Vagina (tissue), 2 donors: ENCODE measurements at regions not wholly inside any gene's neighbourhood (a gene's known extent, or its start where the extent isn't known, plus 50 kb on each side); places are given as distances from the start of the nearest gene placed in this dataset.
A peak's percentile ranks its signal among the peaks of the same experiment; 100 is the strongest.
"Not testable (repeated sequence)": the region's sequence is repeated elsewhere in the genome, so short reads cannot be mapped to it uniquely, and the experiment has no call there.

Experiments used
- DNase-seq, 2 donors: peaks; one replicate each; pipeline ENCODE4 v3.0.0-alpha.2; 2017; ENCODE audit errors: extremely low spot score in 2 of 2
- H3K27ac ChIP-seq: fragments of 200-600 bp; sonication (generic); one replicate; pipeline ENCODE4 v1.5.1; 2019
- H3K27me3 ChIP-seq: fragments of 200-600 bp; sonication (generic); one replicate; pipeline ENCODE4 v1.5.1; 2019
- H3K36me3 ChIP-seq, 2 donors: fragments of 200-600 bp; sonication (generic); one replicate each; pipeline ENCODE4 v1.5.1; 2017 to 2019
- H3K4me1 ChIP-seq: fragments of 200-600 bp; sonication (generic); one replicate; pipeline ENCODE4 v1.5.1; 2019
- H3K4me3 ChIP-seq, 2 donors: fragments of 200-600 bp; sonication (generic); 1 replicate in 1 of 2; 2 replicates in 1 of 2; pipeline ENCODE4 v1.5.1; 2016 to 2019
- H3K9me3 ChIP-seq: fragments of 200-600 bp; sonication (generic); one replicate; pipeline ENCODE4 v1.5.1; 2019
- intact Hi-C: fragments of 100-400 bp; cut with DNase I; formaldehyde crosslinking; loops from one replicate; pipeline ENCODE4 v1.15.1; 2023

DNA sequence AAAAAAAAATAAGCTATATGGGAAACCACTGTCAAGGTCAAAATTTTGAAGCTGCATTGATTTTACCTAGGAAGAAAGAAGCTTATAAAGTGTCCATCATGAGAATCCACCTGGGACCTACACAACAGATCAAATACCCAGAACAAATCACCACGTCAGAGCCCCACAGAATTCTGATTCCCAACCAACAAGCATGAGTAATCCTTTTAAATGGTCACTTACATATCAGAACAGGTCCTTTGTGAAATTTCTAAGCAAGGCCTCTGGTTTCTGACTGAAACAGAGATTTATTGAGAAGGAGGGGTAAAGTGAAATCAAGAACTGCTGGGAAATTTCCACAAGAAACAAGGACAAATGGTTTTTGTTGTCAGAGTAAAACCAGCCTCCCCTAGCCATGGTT is 93.2 kb downstream of the FOXD4L6 start:
- intact Hi-C loops, H3K9me3 ChIP-seq, H3K4me3 ChIP-seq, H3K36me3 ChIP-seq, H3K4me1 ChIP-seq, DNase-seq, H3K27ac ChIP-seq, H3K27me3 ChIP-seq: not testable (repeated sequence)

DNA sequence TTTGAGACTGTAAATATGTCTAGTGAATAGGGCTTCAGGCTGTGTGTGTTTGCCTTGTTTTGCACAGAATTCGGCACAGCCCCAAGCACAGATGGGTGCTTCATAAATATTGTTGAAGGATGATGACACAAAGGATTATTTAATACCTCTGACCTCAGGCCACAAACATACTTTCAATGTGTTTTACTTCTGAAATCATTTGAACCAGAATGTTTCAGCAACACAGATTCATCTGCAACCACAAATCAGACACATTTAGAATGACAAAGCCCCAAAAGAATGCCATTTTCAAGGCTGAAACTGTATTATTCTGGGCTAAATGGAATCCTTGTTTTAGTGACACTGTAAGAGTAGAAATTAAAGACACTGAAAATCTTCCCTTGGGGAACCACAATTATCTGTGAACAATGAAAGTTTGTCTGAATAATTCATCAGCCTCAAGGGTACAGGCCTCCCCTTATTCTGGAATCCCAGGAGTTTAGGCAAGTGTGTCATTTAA is 93.7 kb downstream of the FOXD4L6 start:
- H3K36me3 ChIP-seq, H3K27me3 ChIP-seq, intact Hi-C loops, H3K27ac ChIP-seq, H3K4me1 ChIP-seq, H3K9me3 ChIP-seq, H3K4me3 ChIP-seq, DNase-seq: not testable (repeated sequence)

DNA sequence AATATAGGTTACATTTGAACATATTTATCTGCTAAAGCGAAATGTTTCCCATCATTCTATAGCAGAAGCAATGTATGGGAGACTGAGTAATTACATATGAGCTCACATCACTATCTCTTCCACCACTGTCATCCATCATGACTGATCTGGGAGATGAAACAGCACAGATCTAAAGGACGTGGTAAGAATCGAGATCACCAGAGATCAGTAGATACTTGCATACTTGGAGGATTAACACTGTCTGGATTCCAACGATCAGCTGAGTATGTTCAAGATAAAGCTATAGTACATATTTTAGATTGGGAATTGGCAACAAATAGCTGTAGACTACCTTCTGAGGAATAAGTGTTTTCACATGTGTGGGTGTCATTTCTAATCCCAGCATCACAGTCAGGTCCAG is 94.6 kb downstream of the FOXD4L6 start:
- H3K27ac ChIP-seq, DNase-seq, H3K36me3 ChIP-seq, intact Hi-C loops, H3K4me1 ChIP-seq, H3K27me3 ChIP-seq, H3K4me3 ChIP-seq, H3K9me3 ChIP-seq: not testable (repeated sequence)

DNA sequence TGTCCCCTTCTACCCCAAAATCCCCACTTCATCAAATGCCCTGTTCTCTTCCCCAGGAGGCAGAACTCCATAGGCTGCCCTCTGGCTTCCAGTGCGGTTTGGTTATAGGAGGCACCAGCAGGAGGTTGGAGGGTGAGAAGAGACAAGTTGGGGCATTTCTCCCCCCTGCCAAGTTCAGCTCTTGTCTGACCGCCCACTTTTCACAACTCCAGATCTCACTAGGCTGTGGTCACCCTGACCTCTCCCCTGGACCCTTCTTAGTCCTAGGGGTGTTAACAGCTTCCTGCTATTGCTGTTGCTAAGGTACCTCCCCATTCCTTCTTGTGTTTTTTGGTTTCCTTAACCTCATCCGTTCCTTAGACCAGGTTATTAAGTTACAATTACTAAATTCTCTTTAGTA is 95.1 kb downstream of the FOXD4L6 start:
- H3K27me3 ChIP-seq, DNase-seq, H3K9me3 ChIP-seq, H3K4me3 ChIP-seq, intact Hi-C loops, H3K4me1 ChIP-seq, H3K36me3 ChIP-seq, H3K27ac ChIP-seq: not testable (repeated sequence)

DNA sequence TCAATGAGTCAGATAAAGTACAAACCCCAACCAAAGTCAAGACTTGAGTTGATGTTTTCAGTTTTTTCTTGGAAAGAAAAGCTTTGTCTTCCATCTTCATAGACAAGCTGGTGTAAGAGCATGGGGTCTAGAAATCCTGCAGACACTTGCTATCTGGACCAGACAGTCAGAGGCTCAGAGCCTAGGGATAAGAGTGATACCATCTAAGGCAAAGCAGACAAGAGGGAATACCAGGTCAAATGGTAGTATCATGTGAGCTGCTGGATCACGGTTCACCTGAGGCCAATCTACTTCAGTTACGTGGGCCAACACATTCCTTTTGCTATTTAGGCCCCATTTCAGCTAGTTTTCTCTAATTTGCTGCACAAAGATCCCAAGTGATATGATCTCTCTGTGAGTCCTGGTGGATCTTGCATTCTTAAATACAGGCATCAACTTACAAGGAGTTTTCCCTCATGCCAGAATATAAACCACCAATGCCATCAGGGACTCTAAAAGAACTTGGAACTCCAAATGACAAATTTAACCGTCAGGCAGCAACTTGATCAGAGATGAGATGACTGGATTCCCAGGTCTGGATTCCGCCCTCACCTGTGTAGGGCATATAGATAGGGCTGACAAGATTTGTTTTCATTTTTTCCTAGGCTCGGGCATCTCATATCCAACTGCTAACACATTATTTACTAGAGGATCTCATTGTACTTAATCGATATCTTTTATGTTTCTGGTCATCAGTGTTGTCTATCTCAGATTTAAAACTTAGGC is 101.4 kb downstream of the FOXD4L6 start:
- H3K4me3 ChIP-seq, intact Hi-C loops: not testable (repeated sequence)

DNA sequence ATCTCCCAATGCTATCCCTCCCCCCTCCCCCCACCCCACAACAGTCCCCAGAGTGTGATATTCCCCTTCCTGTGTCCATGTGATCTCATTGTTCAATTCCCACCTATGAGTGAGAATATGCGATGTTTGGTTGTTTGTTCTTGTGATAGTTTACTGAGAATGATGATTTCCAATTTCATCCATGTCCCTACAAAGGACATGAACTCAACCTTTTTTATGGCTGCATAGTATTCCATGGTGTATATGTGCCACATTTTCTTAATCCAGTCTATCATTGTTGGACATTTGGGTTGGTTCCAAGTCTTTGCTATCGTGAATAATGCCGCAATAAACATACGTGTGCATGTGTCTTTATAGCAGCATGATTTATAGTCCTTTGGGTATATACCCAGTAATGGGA is 106.1 kb downstream of the FOXD4L6 start:
- H3K27ac ChIP-seq, DNase-seq, H3K27me3 ChIP-seq, H3K36me3 ChIP-seq, H3K4me1 ChIP-seq, intact Hi-C loops, H3K4me3 ChIP-seq, H3K9me3 ChIP-seq: not testable (repeated sequence)

More for the DNA sequence above, 101.4 kb downstream of the FOXD4L6 start:
- not testable (repeated sequence) for H3K36me3 ChIP-seq, H3K27ac ChIP-seq, H3K4me1 ChIP-seq, H3K9me3 ChIP-seq, H3K27me3 ChIP-seq, DNase-seq

DNA sequence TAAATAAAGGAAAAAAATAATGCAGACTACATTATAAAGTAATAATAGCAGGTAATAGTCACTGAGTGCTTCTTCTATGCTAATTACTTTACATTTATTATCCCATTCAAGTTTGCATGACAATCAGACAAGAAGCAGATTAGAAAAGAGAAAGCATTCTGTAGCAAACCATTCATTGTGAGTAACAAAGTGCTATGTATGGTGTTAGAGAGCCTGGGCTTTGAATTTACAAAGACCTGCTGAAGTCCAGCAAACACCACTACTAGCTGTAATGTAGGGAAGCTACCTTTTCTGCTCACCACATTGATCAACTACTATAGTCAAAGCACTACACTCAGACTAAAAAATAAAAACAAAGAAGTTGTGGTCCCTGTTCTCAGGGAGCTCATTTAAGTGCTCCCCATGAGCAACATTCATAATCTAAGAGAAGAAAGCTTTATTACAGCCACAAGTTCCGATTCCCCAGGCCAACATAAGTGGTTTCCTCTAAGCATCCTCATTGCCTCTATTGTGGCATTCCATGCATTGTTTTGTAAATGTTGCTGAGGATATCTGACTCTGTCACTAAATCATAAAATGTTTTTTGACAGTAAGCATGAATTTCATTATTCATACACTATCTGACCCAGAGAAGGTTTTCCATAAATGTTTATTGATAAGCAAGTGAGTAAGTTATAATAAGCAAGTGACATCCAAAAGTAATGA is 108.5 kb downstream of the FOXD4L6 start:
- H3K27ac ChIP-seq, intact Hi-C loops, H3K9me3 ChIP-seq, H3K36me3 ChIP-seq, H3K27me3 ChIP-seq, DNase-seq, H3K4me3 ChIP-seq, H3K4me1 ChIP-seq: not testable (repeated sequence)

DNA sequence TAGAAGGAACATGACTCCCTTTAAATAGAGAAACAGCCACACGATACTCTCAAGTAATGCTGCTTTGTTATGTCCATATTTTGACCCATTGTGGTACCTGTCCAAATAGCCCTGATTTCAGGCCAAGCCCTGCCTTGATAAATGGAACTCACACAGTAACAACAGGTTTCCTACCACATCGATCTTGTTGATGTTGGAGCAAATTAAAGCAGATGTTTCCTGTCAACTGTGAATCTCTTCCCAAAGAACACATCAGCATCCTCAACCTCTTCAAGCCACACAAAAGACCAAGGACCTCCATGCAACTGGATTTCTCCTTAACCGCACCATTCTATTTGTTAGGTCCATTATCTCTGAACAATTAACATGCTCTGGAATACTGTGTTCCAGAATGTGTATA is 109.5 kb downstream of the FOXD4L6 start:
- H3K27ac ChIP-seq, H3K36me3 ChIP-seq, H3K4me3 ChIP-seq, H3K27me3 ChIP-seq, H3K9me3 ChIP-seq, H3K4me1 ChIP-seq, intact Hi-C loops, DNase-seq: not testable (repeated sequence)

DNA sequence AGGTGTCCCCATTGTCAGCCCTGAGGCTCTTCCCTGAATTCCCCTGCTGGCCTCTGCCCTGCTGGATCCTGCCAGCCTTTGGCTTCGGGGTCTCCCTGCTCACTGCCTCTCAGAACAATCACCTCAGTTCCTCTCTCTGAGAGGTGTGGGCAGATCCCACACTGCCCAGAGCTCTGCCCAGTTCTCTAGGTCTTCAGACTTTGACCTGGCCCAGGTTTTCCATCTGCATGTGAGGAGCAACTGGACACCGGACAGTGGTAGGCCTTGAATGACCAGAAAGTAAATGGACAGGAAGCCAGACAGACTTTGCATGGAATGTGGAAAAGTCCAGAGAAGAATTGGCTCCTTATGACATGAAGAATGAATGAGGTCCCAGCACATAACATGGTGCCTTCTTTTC is 111.8 kb downstream of the FOXD4L6 start:
- H3K27me3 ChIP-seq, H3K4me3 ChIP-seq, intact Hi-C loops, H3K9me3 ChIP-seq, H3K4me1 ChIP-seq, DNase-seq, H3K27ac ChIP-seq: not testable (repeated sequence)
- H3K36me3 ChIP-seq: peaks cover 0 to 28% of the 10 kb centered on the region in 2 donors

DNA sequence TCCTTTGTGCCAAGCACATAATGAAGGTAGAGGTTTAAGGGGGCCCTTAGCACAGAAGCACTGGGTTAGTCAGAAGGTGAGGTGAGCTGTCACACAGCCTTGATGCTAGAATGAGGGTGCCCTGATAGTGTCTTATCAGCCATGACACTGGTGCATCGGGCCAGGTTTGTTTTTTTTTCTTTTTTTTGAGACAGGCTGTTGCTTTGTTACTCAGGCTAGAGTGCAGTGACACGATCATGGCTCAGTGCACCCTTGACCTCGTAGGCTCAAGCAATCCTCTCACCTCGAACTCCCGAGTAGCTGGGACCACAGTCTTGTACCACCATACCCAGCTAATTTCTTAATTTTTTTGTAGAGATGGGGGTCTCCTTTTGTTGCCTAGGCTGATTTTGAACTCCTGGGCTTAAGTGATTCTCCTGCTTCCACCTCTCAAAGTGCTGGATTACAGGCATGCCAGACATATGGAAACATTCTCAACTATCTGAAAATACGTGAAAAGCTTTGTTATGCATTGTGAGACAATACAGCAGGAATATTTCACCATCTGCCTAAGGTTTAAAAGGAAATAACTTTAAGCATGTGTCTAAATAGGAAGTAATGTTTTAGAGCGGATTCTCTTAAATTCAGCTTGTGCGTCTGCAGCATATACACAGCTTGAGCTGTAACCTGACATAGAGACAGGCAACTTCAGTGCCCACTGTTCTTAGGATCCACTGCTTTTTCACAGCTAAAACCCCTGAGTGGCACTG is 128.4 kb downstream of the FOXD4L6 start:
- not testable (repeated sequence) for H3K27me3 ChIP-seq

DNA sequence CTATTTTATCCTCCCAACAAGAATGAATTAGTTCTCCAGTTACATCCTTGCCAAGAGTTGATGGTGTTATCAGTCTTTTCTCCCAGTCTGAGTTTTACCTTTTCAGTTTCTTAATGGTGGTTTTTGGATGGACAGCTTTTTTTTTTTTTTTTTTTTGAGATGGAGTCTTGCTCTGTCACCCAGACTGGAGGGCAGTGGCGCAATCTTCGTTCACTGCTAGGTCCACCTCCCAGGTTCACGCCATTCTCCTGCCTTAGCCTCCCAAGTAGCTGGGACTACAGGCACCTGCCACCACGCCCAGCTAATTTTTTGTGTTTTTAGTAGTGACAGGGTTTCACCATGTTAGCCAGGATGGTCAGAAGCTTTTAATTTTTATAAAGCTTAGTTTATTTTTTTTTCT is 133.0 kb downstream of the FOXD4L6 start:
- H3K4me1 ChIP-seq: peaks cover 39% of the 10 kb centered on the region

More for the DNA sequence above, 128.4 kb downstream of the FOXD4L6 start:
- H3K27ac ChIP-seq, H3K9me3 ChIP-seq, H3K4me3 ChIP-seq, intact Hi-C loops, H3K4me1 ChIP-seq, H3K36me3 ChIP-seq, DNase-seq: not testable (repeated sequence)

DNA sequence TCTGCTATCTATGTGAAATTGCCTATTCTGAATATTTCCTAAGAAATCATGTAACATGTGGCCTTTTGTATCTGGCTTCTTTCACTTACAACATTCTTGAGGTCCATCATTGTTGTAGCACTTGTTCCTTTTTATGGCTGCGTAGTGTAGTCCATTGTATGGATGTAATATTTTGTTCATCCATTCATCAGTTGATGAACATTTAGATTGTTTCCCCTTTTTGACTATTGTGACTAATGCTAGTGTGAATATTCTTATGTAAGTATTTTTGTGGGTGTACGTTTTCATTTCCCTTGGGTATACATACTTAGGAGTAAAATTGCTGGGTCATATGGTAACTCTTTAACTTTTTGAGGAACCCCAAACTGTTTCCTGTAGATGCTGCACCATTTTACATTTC is 134.6 kb downstream of the FOXD4L6 start:
- H3K36me3 ChIP-seq, DNase-seq, intact Hi-C loops, H3K9me3 ChIP-seq, H3K4me3 ChIP-seq, H3K27ac ChIP-seq, H3K27me3 ChIP-seq: not testable (repeated sequence)
- peaks cover 39% of the 10 kb centered on the region for H3K4me1 ChIP-seq

More for the DNA sequence above, 133.0 kb downstream of the FOXD4L6 start:
- H3K27me3 ChIP-seq, H3K9me3 ChIP-seq, H3K4me3 ChIP-seq, H3K36me3 ChIP-seq, DNase-seq, intact Hi-C loops, H3K27ac ChIP-seq: not testable (repeated sequence)

DNA sequence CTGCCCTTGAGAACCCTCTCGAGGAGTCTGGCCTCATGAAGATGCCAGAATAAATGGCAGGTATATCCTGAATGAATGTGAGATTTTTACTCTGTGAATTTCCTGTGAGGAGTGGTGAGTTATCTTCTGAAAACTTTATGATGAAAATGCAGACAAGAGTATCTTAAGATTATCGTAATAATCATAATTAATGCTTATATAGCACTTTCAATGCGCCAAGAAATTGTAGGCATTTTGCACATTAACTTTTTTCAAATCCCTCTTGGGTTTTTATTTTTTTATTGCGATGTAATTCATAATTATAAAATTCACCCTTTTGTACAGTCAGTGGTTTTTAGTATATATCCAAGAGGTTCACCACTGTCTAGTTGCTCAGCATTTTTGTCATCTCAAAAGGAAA is 135.1 kb downstream of the FOXD4L6 start:
- H3K4me1 ChIP-seq: peaks cover 38% of the 10 kb centered on the region
- intact Hi-C loops: not testable (repeated sequence)
- H3K4me3 ChIP-seq: peak overlapping the region; percentile 74 to 82

More for the DNA sequence above, 135.1 kb downstream of the FOXD4L6 start:
- H3K9me3 ChIP-seq, H3K36me3 ChIP-seq, H3K27ac ChIP-seq, DNase-seq, H3K27me3 ChIP-seq: not testable (repeated sequence)
